ENCODE measurements at regions not wholly inside any gene's neighbourhood (a gene's known extent, or its start where the extent isn't known, plus 50 kb on each side); places are given as distances from the start of the nearest gene placed in this dataset.

DNA sequence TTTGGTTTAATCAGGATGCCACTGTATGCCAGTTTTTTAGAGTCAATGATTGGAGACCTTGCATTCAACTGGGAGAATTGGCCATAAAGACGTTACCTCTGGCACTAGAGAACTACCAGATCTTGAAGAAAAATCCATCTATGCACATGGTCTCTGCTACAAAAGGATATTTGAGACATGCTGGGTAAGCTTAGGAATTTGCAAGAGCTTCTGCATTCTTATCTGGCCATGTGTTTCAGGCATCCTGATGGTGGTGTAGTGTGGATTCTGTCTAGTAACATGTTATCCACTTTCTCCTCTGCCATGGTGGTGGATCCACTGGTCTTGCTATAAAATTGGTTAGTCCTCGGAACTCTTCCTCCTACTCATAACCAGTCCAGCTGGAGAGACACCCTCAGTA is 185.3 kb upstream of the WDFY3 start:
- H3K4me1 ChIP-seq (ENCODE audit: low read length): no peaks in the 10 kb centered on the region
- no peak for DNase-seq

DNA sequence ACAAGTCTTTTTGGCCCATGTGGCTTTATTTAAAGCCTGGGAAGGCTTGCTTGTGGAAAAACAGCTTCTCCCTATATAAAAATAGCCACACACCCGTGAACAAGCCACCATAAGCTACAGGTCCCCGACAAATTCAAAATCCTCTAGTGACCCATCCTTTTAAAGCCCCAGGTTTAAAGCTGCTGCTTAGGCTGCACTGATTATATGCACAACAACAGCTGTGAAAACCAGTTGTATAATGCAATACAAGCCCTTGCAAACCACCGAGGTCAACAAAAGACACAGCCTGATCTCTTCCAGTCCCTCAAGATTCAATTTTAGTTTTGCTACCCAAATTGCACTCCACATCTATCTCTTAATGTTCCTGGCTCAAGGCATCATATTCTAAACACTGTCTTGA is 186.0 kb upstream of the WDFY3 start:
- Histone ChIP-seq H3K9me2 (replicated peaks; ENCODE audit: insufficient read depth, low read length) (no peaks in the 10 kb centered on the region), H3K4me1 (ENCODE audit: low read length) (no peaks in the 10 kb centered on the region)
- no peak for DNase-seq

More for the DNA sequence above, 185.3 kb upstream of the WDFY3 start:
- H3F3A ChIP-seq (ENCODE audit: insufficient read depth, low read length): no peaks in the 10 kb centered on the region
- H3K27me3 ChIP-seq (replicated peaks; ENCODE audit: insufficient read depth, low read length): no peaks in the 10 kb centered on the region
- no peak overlapping the region for H2AFZ ChIP-seq (ENCODE audit: low read length)
- H3K9ac ChIP-seq (ENCODE audit: low read length): no peak overlapping the region
- no peaks in the 10 kb centered on the region for H4K20me1 ChIP-seq (ENCODE audit: insufficient read depth, low read length)
- no peaks in the 10 kb centered on the region for H3K36me3 ChIP-seq (replicated peaks; ENCODE audit: insufficient read depth, low read length)
- H3K4me2 ChIP-seq (ENCODE audit: low read depth, low read length): no peak overlapping the region
- no peak overlapping the region for H3K4me3 ChIP-seq (ENCODE audit: low read length)
- no peaks in the 10 kb centered on the region for H3K79me2 ChIP-seq (ENCODE audit: low read length)
- H3K9me3 ChIP-seq (replicated peaks; ENCODE audit: insufficient read depth, low read length): no peaks in the 10 kb centered on the region
- no peaks in the 10 kb centered on the region for H3K9me2 ChIP-seq (replicated peaks; ENCODE audit: insufficient read depth, low read length)
- no peak overlapping the region for H3K27ac ChIP-seq (ENCODE audit: low read length)
- TF ChIP-seq, protein P1, sequence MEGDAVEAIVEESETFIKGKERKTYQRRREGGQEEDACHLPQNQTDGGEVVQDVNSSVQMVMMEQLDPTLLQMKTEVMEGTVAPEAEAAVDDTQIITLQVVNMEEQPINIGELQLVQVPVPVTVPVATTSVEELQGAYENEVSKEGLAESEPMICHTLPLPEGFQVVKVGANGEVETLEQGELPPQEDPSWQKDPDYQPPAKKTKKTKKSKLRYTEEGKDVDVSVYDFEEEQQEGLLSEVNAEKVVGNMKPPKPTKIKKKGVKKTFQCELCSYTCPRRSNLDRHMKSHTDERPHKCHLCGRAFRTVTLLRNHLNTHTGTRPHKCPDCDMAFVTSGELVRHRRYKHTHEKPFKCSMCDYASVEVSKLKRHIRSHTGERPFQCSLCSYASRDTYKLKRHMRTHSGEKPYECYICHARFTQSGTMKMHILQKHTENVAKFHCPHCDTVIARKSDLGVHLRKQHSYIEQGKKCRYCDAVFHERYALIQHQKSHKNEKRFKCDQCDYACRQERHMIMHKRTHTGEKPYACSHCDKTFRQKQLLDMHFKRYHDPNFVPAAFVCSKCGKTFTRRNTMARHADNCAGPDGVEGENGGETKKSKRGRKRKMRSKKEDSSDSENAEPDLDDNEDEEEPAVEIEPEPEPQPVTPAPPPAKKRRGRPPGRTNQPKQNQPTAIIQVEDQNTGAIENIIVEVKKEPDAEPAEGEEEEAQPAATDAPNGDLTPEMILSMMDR (IDR thresholded peaks at IDR 0.05; ENCODE audit: low read length): no peak
- TF ChIP-seq EZH2phosphoT487 (IDR thresholded peaks at IDR 0.05; ENCODE audit: low read length): no peak
- no peak for TF ChIP-seq EZH2 (optimal IDR thresholded peaks at IDR 0.05; ENCODE audit: low read depth, low read length)

DNA sequence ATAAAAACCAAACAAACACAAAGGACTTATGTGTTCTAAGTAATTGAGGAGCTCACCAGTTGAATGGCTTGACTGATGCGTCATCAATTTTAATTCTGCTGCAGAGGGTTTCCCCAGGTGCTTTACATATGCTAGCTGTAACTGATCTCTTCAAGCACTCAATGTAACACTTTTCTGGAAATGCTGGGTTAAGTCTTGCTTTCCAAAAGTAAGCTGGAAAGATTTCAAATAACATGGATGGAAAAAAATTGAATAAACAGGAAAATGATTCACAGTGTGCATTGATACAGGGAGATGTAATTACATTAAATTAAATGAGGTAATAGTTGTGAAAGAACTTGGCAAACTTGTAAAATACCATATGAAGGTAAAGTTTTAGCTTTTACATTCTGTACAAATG is 186.7 kb upstream of the WDFY3 start:
- H3K4me3 ChIP-seq (ENCODE audit: low read length): no peak overlapping the region
- H3F3A ChIP-seq (ENCODE audit: insufficient read depth, low read length): no peaks in the 10 kb centered on the region
- H3K9me3 ChIP-seq (replicated peaks; ENCODE audit: insufficient read depth, low read length): no peaks in the 10 kb centered on the region
- TF ChIP-seq, protein P1 (IDR thresholded peaks at IDR 0.05; ENCODE audit: low read length): no peak
- TF ChIP-seq EZH2phosphoT487 (IDR thresholded peaks at IDR 0.05; ENCODE audit: low read length) (no peak), EZH2 (optimal IDR thresholded peaks at IDR 0.05; ENCODE audit: low read depth, low read length) (no peak)
- no peak overlapping the region for H2AFZ ChIP-seq (ENCODE audit: low read length)
- no peak overlapping the region for H3K4me2 ChIP-seq (ENCODE audit: low read depth, low read length)
- H3K9ac ChIP-seq (ENCODE audit: low read length): no peak overlapping the region
- H3K79me2 ChIP-seq (ENCODE audit: low read length): no peaks in the 10 kb centered on the region
- no peaks in the 10 kb centered on the region for H3K4me1 ChIP-seq (ENCODE audit: low read length)
- no peak overlapping the region for H3K27ac ChIP-seq (ENCODE audit: low read length)
- H3K27me3 ChIP-seq (replicated peaks; ENCODE audit: insufficient read depth, low read length): no peaks in the 10 kb centered on the region
- no peaks in the 10 kb centered on the region for H3K9me2 ChIP-seq (replicated peaks; ENCODE audit: insufficient read depth, low read length)
- no peak for DNase-seq
- no peaks in the 10 kb centered on the region for H3K36me3 ChIP-seq (replicated peaks; ENCODE audit: insufficient read depth, low read length)
- no peaks in the 10 kb centered on the region for H4K20me1 ChIP-seq (ENCODE audit: insufficient read depth, low read length)

More for the DNA sequence above, 186.0 kb upstream of the WDFY3 start:
- no peak overlapping the region for H3K27ac ChIP-seq (ENCODE audit: low read length)
- H2AFZ ChIP-seq (ENCODE audit: low read length): no peak overlapping the region
- H4K20me1 ChIP-seq (ENCODE audit: insufficient read depth, low read length): no peaks in the 10 kb centered on the region
- H3K36me3 ChIP-seq (replicated peaks; ENCODE audit: insufficient read depth, low read length): no peaks in the 10 kb centered on the region
- H3K4me2 ChIP-seq (ENCODE audit: low read depth, low read length): no peak overlapping the region
- H3K9me3 ChIP-seq (replicated peaks; ENCODE audit: insufficient read depth, low read length): no peaks in the 10 kb centered on the region
- H3K27me3 ChIP-seq (replicated peaks; ENCODE audit: insufficient read depth, low read length): no peaks in the 10 kb centered on the region
- no peaks in the 10 kb centered on the region for H3F3A ChIP-seq (ENCODE audit: insufficient read depth, low read length)
- H3K4me3 ChIP-seq (ENCODE audit: low read length): no peak overlapping the region
- H3K9ac ChIP-seq (ENCODE audit: low read length): no peak overlapping the region
- no peaks in the 10 kb centered on the region for H3K79me2 ChIP-seq (ENCODE audit: low read length)
- TF ChIP-seq EZH2phosphoT487 (IDR thresholded peaks at IDR 0.05; ENCODE audit: low read length) (no peak), EZH2 (optimal IDR thresholded peaks at IDR 0.05; ENCODE audit: low read depth, low read length) (no peak)
- TF ChIP-seq, protein P1 (IDR thresholded peaks at IDR 0.05; ENCODE audit: low read length): no peak
